Activated CD8-positive, alpha-beta memory T cell treated with anti-CD3 and anti-CD28 coated beads for 36 hours (primary cell): ENCODE measurements at regions not wholly inside any gene's neighbourhood (a gene's known extent, or its start where the extent isn't known, plus 50 kb on each side); places are given as distances from the start of the nearest gene placed in this dataset.
"Not testable (repeated sequence)": the region's sequence is repeated elsewhere in the genome, so short reads cannot be mapped to it uniquely, and the experiment has no call there.

Source experiments
- CTCF ChIA-PET: fragments of 350-600 bp; sonication (Branson Sonifier 250); formaldehyde crosslinking; loops from one replicate; lab custom pipeline; 2021; ENCODE audit warnings: antibody characterized with exemption; lab: Charles Lee
- POLR2A ChIA-PET: fragments of 350-600 bp; sonication (Branson Sonifier 250); formaldehyde crosslinking; loops from one replicate; lab custom pipeline; 2021; ENCODE audit warnings: antibody characterized with exemption; lab: Charles Lee

DNA sequence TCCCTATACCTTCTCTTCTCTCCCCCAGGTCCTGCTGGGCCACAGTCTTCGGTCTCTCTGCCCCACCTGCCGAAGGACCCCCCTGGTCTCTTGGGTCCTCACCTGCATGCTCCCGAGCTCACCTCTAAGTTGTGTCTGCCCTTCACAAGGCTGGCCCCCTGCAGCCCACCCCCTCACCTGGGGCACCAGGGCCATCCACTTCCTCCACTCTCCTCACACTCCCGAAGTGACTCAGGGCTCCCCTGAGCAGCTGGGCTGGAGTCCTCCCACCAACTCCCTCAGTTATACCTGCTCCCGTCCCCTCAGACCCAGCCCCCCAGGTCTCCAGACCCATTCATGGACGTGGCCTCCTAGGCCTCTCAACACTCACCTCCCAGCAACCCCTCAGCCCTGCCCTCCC lies 822.0 kb downstream of the KCNJ18 start:
- ChIA-PET POLR2A (no interaction called here), CTCF (no interaction called here)

DNA sequence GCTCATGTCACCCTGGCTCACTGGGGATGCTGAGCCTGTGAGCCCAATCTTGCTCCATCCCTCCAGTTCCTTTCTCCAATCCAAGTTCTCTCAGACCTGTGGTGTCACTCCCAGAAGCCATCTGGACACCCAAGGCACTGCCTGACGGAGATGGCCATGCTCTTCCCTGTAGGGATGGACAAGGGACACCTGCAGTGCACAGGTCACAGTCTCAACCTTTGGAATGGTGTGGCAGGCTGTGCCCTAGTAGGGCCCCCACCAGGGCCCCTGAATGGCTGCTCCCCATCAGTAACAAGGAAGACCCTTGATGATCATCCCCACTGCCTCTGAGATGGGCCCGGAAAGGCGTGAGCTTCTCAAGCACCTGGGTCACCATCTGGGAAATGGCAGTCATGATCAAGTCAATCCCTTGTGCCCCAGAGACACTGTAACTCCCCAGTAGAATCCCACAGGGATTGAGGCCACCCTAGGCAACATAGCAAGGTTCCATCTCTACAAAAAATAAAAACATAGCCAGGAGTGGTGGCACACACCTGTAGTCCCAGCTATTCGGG lies 822.5 kb downstream of the KCNJ18 start:
- CTCF ChIA-PET = no interaction called here
- POLR2A ChIA-PET = no interaction called here

DNA sequence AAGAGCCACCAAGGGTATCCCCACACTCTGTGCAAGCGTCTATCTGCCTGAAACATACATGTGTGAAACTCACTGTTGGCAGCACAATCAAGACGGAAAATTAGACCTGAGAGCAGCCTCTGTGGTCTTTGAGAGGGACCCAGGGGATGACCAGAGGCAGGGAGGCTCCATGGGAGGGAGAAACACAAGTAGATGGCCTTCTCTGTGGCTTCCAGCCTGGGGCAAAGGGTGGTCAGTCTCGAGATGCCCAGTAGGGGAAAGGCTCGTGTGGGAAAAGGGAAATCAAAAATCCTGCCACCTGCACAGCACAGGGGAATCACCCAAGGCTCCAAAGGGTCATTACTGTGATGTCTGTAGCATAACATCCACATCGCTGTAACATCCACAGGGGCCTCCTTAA lies 823.3 kb downstream of the KCNJ18 start:
- ChIA-PET CTCF (no interaction called here), POLR2A (no interaction called here)

DNA sequence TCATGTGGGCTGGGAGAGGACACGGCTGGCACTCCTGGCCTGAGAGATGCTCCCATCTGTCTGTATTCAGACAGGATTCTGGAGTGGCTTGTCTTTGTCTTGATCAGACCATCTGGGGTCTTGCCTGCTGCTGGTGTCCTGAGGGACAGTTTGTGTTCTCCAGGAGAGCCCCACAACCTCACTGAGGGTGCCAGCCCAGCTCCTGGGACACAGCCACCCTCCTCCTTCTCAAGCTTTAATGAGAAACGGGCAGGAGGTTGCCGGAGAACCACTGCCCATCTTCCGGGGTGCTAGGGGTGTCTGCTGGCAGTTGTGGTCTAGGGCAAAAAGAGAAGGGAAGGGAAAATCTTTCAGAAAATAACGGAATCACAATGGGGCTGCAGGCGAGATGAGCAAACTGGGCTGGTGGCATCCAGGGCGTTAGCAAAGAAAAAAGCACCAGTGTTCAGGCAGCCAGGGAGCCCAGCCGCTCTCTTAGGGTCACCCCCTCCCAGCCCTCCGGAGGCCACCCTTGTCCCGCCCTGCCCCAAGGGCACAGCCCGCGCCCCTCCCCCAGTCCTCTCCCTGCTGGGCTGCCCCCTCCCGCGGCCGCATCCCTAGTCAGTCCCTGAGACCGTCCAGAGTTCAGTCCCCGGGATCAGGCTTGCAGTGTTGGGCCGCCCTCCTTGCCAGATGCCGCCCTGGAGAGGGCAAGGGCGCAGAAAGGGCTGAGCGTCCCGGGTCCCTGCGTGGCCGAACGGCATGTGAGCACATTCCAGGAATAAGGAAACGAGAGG lies 824.7 kb downstream of the KCNJ18 start:
- CTCF ChIA-PET = no interaction called here
- POLR2A ChIA-PET = no interaction called here

DNA sequence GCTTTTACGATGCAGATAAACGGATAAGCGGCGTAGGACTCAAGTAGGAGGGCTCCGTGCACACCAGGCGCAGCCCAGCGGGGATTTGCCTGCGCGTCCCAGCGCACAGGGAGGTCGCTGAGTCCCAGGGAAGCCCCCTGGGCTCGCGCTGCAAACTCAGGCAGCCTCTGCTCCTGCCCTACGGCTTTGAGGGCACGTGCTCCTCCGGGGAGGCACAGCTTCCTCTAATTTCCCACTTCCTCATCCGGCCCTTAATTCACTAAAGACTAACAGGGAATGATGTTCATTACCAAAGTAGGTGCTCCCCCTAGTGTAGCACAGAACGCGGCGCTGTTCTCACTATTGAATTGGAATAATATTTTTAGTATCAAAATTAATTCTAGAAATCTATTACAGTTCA lies 825.4 kb downstream of the KCNJ18 start:
- ChIA-PET CTCF (no interaction called here), POLR2A (no interaction called here)

DNA sequence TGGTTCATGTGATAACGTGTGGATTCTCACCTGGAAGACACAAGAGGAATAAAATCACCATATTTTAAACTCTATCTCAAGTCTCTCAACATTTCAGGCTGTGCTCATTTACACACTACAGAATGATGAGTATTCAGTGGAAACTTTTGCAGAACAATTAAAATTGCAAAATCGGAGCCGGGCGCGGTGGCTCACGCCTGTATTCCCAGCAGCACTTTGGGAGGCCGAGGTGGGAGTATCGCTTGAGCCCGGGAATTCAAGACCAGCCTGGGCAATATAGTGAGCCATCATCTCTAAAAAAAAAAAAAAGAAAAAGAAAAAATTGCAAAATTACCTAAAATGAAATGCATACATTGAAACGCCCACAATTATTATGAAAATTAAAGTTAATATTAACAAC lies 825.9 kb downstream of the KCNJ18 start:
- CTCF ChIA-PET = no interaction called here
- POLR2A ChIA-PET = no interaction called here

DNA sequence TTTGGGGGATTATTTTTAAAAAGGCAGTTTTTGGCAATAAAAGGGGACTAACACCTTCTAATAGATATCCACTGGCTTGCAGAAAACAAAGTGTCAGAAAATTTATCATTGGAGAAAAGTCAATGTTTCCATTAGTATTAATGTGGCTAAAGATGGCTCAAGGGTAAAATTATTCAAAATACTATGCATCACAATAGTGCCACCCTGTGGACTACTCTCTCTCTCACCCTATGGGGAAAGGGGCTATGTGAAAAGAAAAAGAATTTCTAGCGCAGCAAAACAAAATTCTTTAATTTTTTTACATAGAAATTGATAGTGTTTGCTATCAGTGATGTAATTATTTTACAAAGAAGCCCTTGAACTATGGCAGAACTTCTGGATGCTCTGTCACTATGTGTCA lies 856.5 kb downstream of the KCNJ18 start:
- CTCF ChIA-PET, POLR2A ChIA-PET: not testable (repeated sequence)

DNA sequence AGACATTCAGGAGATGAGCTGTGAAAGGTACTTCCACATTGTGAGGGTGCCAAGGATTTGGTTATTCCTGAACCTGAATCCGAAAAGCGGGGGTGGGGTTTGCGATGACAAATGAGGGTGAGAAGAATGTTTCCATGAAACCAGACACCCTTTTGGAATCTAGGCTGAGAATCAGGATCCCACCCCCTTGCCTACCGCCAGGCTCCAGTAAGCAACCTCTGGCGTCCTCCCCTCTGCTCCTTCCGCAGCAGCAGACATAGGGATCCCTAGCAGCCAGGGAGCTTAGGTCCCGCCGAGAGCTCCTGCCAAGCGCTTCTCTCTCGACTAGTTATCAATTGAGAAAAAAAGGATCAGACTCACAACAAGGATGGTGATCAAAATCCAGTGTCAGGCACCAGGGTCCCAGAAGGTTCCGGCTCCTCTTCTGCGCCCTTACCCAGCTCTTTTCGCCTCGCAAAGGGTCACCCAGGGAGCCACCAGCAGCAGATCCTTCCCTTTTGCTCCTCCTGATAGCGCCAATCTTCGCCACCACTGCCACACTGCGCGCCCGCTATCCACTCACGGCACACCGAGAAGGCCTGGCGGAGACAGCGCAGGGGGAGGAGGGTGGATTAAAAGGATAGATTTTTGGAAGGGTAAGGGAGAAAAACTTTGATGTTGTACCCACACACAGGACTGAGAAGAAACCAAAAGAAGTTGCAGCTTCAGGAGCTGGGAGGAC lies 859.5 kb downstream of the KCNJ18 start:
- POLR2A ChIA-PET, CTCF ChIA-PET: not testable (repeated sequence)

DNA sequence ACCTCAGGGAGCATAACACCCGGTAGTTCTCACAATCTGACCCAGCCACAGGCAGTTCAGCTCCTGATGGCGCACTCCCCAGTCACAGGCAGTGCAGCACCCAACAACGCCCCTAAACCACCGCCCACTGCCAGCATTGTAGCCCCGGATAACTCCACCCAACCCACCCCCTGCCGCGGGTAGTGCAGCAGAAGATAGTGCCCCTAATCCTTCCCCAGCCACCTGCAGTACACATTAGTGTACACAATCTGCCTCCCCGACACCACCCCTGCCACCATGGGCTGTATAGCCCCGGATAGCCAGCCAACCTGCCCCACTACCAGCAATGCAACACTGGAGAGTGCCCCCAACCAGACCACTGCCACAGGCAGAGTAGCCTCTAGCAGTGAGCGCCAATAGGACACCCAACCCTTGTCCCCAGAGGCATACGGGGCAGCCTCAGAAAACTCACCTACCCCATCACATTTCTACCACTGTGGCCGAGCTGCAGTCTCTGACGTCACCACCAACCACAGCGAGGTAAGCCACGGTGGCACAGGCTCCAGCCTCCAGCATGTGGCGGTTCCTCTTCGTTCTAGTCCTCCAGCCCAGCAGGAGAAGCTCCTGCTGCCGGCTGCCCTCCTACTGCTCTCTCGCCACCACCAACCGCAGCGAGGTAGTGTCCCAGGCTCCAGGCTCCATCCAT lies 877.3 kb downstream of the KCNJ18 start:
- ChIA-PET CTCF (no interaction called here), POLR2A (no interaction called here)

DNA sequence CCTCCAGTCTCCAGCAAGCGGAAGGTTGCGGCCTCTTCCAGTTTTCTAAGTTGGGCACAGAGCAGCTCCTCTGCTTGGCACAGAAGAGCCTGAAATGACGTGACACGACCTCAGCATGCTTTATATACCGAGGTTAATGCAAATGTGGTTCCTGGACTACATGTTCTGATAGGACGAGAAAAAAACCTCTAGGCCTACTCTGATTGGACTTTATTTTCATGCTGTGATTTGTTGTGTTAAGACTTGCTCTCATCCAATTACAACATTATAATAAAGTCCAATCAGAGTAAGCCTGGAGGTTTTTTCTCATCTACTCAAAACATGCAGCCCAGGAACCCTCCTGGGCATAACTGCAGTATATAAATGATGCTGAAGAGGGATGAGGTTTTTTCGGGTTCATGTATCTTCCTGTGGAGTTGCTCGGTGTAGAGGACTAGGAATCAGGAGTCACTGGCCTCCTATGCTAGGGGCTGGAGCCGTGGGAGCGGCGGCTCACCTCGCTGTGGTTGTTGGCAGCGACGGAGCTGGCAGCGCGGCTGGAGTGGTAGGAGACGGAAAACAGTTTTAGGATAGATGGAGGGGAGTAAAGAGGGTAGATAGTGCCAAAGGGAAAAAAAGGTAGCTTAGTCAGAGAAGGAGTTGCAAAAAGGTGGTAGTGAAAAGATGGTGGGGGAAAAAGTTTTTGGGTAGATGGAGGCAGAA lies 878.0 kb downstream of the KCNJ18 start:
- CTCF ChIA-PET = no interaction called here
- POLR2A ChIA-PET = no interaction called here

DNA sequence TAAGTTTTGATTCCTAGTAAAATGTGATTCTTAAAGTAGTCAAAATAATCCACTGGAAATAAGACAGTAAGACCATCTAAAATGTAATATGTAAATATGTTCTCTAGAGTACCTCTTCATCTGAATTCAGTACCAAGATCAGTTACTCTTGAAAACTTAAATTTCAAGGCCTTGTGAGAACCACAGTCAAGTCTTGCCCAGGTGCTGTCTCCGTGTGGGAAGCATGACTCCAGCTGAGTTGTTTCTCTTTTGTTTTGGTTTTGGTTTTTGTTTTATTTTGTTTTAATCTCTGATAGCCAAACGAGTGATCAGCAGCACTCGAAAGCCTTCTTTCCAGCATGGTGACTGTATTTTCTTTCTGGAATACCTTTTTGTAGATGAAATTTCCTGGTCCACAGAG lies 907.0 kb downstream of the KCNJ18 start:
- CTCF ChIA-PET = no interaction called here
- POLR2A ChIA-PET = no interaction called here

DNA sequence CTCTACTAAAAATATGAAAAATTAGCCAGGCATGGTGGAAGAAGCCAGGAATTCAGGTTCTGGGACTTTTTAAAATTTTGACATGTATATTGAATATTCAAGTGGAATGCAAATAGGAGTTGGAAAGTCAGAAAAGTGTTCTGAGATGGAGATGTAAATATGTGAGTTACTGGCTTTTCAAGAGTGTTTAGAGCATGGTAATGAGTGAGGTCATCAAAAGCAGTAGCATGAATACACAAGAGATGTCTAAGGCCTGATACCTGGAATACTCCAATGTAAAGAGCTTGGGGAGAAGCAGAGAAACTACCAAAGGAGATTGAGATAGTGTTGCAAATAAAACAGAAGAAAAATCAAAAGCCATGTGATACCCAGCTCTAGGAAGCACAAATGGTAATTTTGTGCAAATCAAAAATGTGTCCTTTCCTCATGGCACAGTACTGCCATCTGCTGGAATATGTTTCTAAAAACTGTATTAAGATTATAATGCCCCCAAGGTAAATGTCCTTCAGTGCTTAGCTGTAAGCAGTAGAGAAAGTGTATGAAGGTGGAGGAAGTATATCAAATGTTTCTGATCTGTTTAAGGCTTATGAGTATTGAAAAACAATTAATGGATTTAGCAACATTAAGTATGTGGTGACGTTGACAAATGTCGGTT lies 908.4 kb downstream of the KCNJ18 start:
- ChIA-PET POLR2A (no interaction called here), CTCF (no interaction called here)
